Ammon's horn (tissue), 1 donor: ENCODE measurements at regions not wholly inside any gene's neighbourhood (a gene's known extent, or its start where the extent isn't known, plus 50 kb on each side); places are given as distances from the start of the nearest gene placed in this dataset.

Source experiments
- DNase-seq: peaks from one replicate; pipeline ENCODE4 v3.0.0-alpha.2; 2016; ENCODE audit warnings: low spot score

DNA sequence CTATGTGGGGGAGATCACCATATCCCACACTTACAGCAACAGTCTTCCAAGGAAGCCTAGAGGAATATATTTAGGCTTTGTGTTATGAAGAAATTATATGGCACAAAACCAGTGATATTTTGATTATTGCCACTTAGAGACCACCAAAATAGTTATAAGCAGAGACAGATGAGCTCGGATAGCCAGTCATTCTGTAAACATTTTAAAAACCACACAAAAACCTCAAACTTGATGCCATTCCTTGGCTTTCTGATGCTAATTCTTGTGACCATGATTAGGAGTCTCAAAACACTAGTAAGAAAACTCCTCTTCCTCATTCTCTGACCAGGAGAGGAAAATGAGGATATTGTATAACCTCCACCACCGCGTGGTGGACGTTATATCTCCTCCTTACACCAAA is 496.4 kb downstream of the FOXO1 start:
- no peak for DNase-seq

GRCh38 chr13:40170982-40171381 is 495.5 kb downstream of the FOXO1 start:
- no peak for DNase-seq

GRCh38 chr13:40171566-40171965 is 494.9 kb downstream of the FOXO1 start:
- no peak for DNase-seq

DNA sequence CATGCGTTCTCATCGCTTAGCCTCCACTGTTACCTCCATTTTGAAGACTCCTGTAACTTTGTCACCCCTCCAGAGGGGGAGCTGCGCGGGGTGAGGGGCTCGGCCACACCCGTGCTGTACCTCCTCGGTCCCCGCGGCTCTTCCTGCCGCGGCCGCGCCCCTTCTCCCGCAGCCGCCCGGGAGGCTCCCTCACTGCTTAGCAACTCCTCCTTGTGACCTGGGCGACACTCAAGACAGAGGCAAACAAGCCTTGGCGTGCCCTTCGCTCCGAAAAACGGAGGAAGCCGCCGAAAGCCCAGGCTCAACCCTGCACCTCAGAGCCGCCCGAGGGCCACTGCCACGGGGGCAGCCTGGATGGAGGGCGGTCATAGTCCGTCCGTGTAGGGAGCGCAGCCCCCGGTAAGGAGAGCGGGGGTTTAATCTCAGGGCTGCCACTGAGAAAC is 494.3 kb downstream of the FOXO1 start:
- DNase-seq = no peak

DNA sequence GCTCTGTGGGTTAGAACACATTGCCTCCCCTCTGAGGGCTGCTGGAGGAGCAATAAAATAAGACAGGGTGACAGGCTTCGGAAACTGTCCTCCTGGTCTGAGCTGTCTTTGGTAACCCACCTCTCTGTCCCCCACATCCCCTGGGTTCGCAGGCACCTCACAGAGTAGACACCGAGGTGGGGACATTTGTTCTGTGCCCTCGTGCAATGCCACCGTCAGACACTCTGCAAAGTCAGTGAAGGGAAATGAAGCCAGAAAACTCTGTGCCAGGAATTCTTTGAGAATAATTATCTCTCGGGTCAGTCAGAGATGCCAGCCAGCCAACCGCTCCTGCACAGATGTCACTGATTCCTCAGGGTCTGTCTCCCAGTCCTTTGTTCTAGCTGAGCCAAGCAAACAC is 493.6 kb downstream of the FOXO1 start:
- no peak for DNase-seq

DNA sequence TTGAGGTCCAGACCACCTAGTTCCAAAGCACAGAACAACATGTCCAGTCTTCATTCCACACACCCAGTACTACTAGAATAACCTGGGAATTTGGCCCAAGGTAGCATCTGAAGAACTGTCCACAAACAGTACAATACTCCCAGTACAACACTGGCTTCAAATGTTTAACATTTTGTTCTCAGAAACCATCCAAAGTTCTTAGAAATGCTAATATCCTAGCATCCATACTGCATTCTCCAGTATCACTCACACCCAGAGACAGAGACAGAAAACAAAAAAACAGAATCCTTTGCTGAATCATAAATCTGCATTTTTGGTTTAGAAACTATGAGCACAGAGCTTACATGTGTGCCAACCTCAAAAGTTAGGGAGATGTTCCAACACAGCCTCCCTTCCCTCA is 490.8 kb downstream of the FOXO1 start:
- DNase-seq = no peak

- DNase-seq = no peak
These were observed 490.2 kb downstream of the FOXO1 start for GRCh38 chr13:40176242-40176641.

GRCh38 chr13:40178130-40178529 is 488.3 kb downstream of the FOXO1 start:
- DNase-seq = no peak

DNA sequence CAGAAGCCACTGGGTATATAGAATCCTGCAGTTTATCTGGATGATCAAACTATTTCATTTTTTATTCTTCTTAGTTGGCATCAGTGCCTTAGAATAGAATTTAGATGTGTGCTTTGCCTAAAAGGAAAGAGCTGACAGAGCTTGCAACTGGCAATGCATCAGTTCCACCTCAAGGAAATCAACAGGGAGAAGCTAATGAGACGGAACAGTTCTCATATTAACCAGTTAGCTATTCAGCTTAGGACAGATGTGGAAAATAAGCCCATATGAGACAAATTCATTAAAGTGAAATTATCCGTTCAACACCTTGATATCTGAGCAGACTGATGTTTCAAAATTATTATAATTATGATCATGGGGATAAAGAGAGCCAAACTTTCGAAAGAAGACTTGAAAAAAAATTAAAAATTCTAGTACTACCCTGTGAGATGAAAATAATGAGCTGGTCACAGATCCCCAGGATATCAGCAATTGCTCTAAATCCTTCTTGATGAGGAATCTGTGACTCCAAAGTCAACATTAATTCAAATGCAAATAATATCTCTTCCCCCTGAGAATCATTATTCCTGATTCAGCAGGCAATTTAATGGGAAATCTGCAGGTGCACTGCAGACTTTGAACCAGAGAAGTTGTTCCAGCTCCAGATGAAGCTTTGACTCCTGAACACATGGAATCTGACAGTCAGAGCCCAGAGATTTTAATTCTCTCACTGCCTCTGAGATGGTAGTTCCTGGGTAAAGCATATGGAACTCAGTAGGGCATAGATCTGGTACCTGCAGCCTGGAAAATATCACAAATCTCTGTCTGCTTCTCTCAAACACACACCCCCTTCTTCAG is 486.8 kb downstream of the FOXO1 start:
- no peak for DNase-seq

DNA sequence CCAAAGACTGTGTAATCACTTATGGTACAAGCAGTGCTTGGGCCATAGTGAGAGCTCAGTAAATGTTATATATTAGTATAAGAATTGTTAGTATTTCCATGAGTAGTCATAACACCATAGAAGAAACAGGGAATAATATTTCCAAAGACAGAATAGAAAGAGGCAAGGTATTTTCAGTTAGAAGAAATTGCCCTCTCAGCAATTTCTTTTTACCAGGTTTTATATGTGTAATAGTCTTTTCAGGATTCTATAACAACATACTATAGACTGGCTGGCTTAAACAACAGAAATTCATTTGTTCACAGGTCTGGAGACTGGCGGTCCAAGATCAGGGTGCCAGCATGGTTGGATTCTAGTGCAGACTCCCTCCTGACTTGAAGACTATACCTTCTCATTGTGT is 485.7 kb downstream of the FOXO1 start:
- no peak for DNase-seq

DNA sequence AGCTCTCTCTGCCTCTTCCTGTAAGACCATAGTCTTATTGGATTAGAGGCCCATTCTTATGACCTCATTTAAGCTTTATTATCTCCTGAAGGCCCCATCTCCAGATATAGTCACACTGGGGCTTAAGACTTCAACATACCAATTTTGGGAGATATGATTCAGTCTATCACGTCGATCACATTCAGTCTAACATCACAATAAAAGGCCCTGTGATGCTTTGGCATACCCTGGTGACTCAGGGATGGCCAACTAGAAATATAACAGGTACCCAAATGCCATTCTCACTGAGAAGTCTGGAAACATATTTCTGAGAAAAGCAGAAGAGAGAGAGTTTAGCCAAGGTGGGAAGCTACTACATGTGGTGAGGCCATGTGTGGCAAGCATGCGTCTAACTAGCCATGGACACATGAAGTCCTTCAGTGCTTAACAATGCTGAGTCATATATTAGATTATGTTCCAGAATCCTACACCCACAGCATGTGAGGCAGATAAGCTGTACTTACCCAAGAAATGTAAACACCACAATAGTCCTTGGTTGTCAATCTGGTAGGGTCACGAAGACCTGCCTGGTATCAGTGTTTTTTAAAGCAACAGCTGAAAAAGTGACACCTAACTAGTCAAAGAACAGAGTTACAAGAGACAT is 485.1 kb downstream of the FOXO1 start:
- DNase-seq = no peak

DNA sequence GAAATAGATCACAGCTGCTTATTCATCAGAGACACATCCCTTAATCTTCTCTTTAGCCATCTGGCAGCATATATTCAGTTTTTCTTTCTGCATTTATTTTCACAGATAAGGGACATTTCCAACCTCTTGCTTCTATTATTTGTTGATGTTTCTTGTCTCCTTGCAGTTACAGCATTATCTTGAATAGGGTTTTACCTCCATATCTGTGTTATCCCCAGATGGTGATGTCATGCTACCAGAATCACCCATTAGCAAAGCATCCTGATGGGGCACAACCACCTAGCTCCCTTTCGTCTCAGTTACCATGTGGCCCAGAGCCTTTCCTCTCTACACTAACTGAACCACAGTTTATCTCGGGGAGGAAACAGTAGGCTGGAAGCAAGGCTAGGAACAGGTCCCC is 483.9 kb downstream of the FOXO1 start:
- DNase-seq = no peak

- no peak for DNase-seq
These were observed 481.0 kb downstream of the FOXO1 start for GRCh38 chr13:40185414-40185813.

DNA sequence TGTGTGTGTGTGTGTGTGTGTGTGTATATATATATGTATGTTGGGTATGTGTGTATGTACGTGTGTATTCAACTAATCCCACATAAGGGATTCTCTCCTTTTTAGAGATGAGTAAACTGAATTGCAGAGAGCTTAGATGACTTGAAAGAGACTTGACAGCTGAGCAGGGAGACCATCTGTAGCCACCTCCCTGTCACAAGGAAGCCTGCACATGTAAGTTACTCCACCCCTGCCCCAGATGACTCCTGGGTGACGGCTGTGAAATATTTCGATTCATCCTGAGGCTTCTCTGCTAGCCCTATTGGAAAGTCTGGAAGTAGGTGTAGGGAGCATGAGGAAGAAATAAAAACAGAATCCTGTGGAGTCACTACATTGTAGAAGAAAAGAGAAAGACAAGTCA is 480.4 kb downstream of the FOXO1 start:
- DNase-seq = no peak

DNA sequence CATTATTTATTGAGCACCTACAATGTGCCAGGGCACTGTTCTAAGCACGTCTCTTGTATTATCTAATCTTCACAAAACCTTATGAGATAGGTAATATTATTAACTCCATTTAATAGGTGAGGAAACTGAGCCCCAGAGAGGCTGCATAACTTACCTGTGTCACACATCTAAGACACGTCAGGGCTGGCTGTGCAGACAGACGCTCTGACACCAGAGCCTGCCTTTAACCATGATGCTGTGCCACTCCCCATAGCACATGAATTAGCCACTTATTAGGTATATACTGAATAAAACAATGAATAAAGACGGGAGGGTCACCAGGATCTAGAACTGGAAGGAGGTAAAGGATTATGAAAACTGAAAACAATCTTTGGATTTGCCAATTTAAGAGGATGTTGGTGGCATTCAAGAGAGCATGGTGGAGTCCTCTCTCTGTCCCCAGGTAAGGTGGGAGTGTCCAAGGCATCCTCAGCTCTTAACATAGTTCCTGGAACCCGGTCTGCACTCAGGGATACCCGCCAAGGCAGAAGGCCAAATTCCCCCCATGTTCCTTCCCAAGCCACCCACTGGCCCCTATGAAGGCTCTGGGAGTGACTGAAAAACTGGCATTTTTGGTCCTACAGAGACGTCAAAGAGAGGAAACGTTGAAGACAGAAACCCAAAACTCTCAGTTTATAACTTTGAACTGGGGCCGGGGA is 479.7 kb downstream of the FOXO1 start:
- DNase-seq = no peak

DNA sequence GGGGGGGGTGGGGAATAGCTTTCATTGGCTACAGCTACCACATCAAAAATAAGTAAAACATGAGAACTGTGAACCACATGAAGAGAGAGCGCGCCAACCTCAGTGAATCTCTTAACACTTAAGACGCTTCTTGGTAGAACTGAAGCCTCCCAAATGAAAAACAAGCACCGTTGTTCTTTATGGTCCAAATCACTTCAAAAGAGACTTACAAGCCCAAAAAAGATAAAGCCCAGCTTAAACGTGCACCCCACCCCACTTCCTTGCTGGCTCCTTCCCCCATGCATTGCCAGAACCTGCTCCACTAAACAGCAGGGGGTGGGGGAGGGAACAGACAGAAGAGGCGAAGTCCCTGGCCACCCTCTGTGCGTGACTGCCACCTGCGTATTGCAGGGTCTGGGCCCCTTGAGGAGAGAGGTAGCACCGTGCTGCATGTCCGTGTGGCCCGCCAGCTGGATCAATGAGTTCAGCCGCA is 479.1 kb downstream of the FOXO1 start:
- DNase-seq = no peak

DNA sequence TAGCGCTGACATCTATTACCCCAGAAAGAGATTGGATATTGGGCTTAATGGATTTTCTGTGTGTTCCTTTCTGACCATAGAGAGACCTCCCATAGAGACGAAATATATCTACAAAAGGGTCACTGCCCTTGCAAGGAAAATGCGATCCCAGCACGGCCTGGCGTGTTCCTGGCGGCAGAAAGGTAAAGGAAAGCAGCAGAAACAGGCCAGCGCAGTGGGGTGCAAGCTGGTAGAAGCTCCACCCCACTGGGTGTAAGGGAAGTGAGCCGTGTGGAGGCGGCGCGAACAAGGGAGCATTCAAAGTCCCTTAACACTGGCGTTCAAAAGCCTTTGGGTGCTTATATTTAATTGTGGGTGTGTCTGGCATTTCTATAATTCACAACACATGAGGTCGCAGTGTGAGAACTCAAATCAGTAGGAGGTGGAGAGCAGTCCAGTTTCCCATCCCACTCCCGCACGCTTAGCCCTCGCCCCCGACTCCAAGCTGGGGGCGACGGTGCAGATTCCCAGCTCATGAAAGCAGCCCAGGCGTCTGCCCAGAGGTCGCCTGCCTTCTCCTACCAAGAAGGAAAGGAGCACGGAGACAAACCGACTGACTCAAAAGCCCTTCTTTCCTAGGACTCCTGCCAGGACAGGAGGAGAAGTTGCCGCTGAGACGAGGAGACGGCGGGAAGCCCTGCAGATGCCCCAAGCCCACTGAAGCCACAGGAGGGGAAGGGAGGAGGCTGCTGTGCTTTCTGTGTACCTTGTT is 478.4 kb downstream of the FOXO1 start:
- DNase-seq = no peak

GRCh38 chr13:40189426-40189825 is 477.0 kb downstream of the FOXO1 start:
- no peak for DNase-seq

- DNase-seq = peak; percentile 95
These were observed 476.4 kb downstream of the FOXO1 start for GRCh38 chr13:40189898-40190630.

DNA sequence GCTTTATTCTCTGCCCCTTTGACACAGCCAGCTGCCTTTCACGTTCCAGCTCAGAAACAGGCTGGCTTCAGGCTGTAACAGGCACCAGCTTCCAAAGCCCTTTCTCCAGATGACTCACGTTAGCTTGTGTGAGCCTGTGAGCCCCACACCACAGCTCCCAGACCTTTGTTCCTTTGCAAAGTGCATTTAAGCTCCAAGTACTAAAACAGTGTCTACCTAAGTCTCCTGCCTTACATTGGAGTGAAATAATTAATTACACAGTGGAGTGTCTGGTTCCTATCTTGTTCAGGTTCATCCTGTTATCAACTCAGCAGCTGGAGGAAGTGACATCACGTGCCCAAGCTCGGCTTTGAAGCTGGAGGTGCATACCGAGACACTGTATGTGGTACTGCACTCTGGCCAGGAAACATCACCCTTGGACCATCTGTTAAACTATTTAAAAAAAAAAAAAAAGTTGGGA is 475.8 kb downstream of the FOXO1 start:
- peak; percentile 94 for DNase-seq
